Keratinocyte (primary cell): ENCODE measurements at regions not wholly inside any gene's neighbourhood (a gene's known extent, or its start where the extent isn't known, plus 50 kb on each side); places are given as distances from the start of the nearest gene placed in this dataset.

ENCODE experiments used
- CTCF ChIP-seq, 3 experiments: IDR thresholded peaks in 1 of 3; conservative IDR thresholded peaks in 1 of 3; optimal IDR thresholded peaks in 1 of 3; 2 replicates in 2 of 3; 3 replicates in 1 of 3; pipeline versions ENCODE3 to v1.5.1; 2011; ENCODE audit warnings: low read length in 3 of 3, mild to moderate bottlenecking in 3 of 3, moderate library complexity in 2 of 3, control low read depth in 1 of 3, inconsistent platforms in 1 of 3; ENCODE audit not compliant: insufficient read depth in 2 of 3; ENCODE audit errors: extremely low read depth in 1 of 3
- EZH2 ChIP-seq: IDR thresholded peaks from one replicate; pipeline ENCODE4 v1.6.1; 2012; ENCODE audit warnings: inconsistent platforms, mild to moderate bottlenecking, low read length, moderate library complexity

- TF ChIP-seq CTCF (optimal IDR thresholded peaks at IDR 0.05 in 1 of 3, IDR thresholded peaks at IDR 0.05 in 1 of 3, conservative IDR thresholded peaks at IDR 0.05 in 1 of 3; ENCODE audit: extremely low read depth in 1 of 3, insufficient read depth in 2 of 3, low read length in 3 of 3) (no peak), EZH2 (no peak)
Observed at GRCh38 chr12:113537751-113538087, 66.0 kb upstream of the LHX5 start.
